Peyer's patch (tissue), 4 donors: ENCODE measurements at regions not wholly inside any gene's neighbourhood (a gene's known extent, or its start where the extent isn't known, plus 50 kb on each side); places are given as distances from the start of the nearest gene placed in this dataset.
"Not testable (repeated sequence)": the region's sequence is repeated elsewhere in the genome, so short reads cannot be mapped to it uniquely, and the experiment has no call there.

ENCODE experiments used
- DNase-seq, 3 donors: peaks; one replicate each; pipeline ENCODE4 v3.0.0-alpha.2; 2017 to 2019
- H3K27ac ChIP-seq, 4 donors: fragments of 200-600 bp; sonication (generic); one replicate each; pipeline ENCODE4 v1.5.1; 2016 to 2019
- H3K27me3 ChIP-seq, 2 donors: fragments of 200-600 bp; sonication (generic); one replicate each; pipeline ENCODE4 v1.5.1; 2019
- H3K36me3 ChIP-seq, 3 donors: fragments of 200-600 bp; sonication (generic); one replicate each; pipeline ENCODE4 v1.5.1; 2016 to 2019
- H3K4me1 ChIP-seq, 4 donors: fragments of 200-600 bp; sonication (generic); one replicate each; pipeline ENCODE4 v1.5.1; 2016 to 2019
- H3K4me3 ChIP-seq, 4 donors: fragments of 200-600 bp; sonication (generic); 1 replicate in 3 of 4; 2 replicates in 1 of 4; pipeline ENCODE4 v1.5.1; 2016 to 2019; ENCODE audit warnings: mild to moderate bottlenecking in 1 of 4
- H3K9me3 ChIP-seq, 4 donors: fragments of 200-600 bp; sonication (generic); one replicate each; pipeline ENCODE4 v1.5.1; 2016 to 2019; ENCODE audit warnings: mild to moderate bottlenecking in 1 of 4
- CTCF ChIP-seq, 6 experiments: fragments of 450-650 bp in 4 of 6; fragments of 200-600 bp in 2 of 6; sonication (generic) in 1 of 6; IDR thresholded peaks; one replicate each; pipeline ENCODE4 v1.5.1; 2017 to 2019; ENCODE audit warnings: antibody characterized with exemption in 6 of 6, mild to moderate bottlenecking in 3 of 6, moderate library complexity in 1 of 6
- POLR2A ChIP-seq, 2 donors: fragments of 450-650 bp; IDR thresholded peaks; one replicate each; pipeline ENCODE4 v1.5.1; 2017; ENCODE audit warnings: antibody characterized with exemption in 2 of 2, mild to moderate bottlenecking in 2 of 2, moderate library complexity in 2 of 2

- Histone ChIP-seq H3K36me3 (no peaks in the 10 kb centered on the region), H3K9me3 (no peaks in the 10 kb centered on the region), H3K27ac (no peak overlapping the region), H3K4me1 (no peaks in the 10 kb centered on the region), H3K27me3 (no peaks in the 10 kb centered on the region), H3K4me3 (no peak overlapping the region)
- DNase-seq, result no peak
- TF ChIP-seq CTCF (IDR thresholded peaks at IDR 0.05), result no peak
- no peak for TF ChIP-seq POLR2A (IDR thresholded peaks at IDR 0.05)
Observed at GRCh38 chr20:56909918-56910714, 281.0 kb downstream of the TFAP2C start.

- DNase-seq, result no peak
- H3K27ac ChIP-seq, result no peak overlapping the region
- TF ChIP-seq CTCF (IDR thresholded peaks at IDR 0.05) (no peak), POLR2A (IDR thresholded peaks at IDR 0.05) (no peak)
- no peaks in the 10 kb centered on the region for H3K4me1 ChIP-seq
- H3K9me3 ChIP-seq, result no peaks in the 10 kb centered on the region
- no peaks in the 10 kb centered on the region for H3K27me3 ChIP-seq
- no peak overlapping the region for H3K4me3 ChIP-seq
- H3K36me3 ChIP-seq, result no peaks in the 10 kb centered on the region
Observed at GRCh38 chr20:56911946-56912345, 282.8 kb downstream of the TFAP2C start.

GRCh38 chr20:56914532-56914931 lies 285.4 kb downstream of the TFAP2C start:
- TF ChIP-seq POLR2A (IDR thresholded peaks at IDR 0.05) (no peak), CTCF (IDR thresholded peaks at IDR 0.05) (no peak)
- Histone ChIP-seq H3K4me3 (no peak overlapping the region), H3K9me3 (no peaks in the 10 kb centered on the region), H3K27me3 (no peaks in the 10 kb centered on the region), H3K4me1 (no peaks in the 10 kb centered on the region), H3K27ac (no peak overlapping the region), H3K36me3 (no peaks in the 10 kb centered on the region)
- DNase-seq, result no peak

- H3K36me3 ChIP-seq, result no peaks in the 10 kb centered on the region
- no peak overlapping the region for H3K27ac ChIP-seq
- H3K9me3 ChIP-seq, result no peaks in the 10 kb centered on the region
- no peaks in the 10 kb centered on the region for H3K27me3 ChIP-seq
- no peak for TF ChIP-seq POLR2A (IDR thresholded peaks at IDR 0.05)
- DNase-seq, result no peak
- no peak overlapping the region for H3K4me3 ChIP-seq
- no peaks in the 10 kb centered on the region for H3K4me1 ChIP-seq
Observed at GRCh38 chr20:56916345-56916622, 287.2 kb downstream of the TFAP2C start.

- H3K27me3 ChIP-seq, result peaks cover 0 to 11% of the 10 kb centered on the region in 2 donors
- DNase-seq, H3K36me3 ChIP-seq, H3K27ac ChIP-seq, H3K4me1 ChIP-seq, H3K9me3 ChIP-seq, H3K4me3 ChIP-seq: not testable (repeated sequence)
Observed at GRCh38 chr20:56920041-56920440, 290.9 kb downstream of the TFAP2C start.

- no peak for TF ChIP-seq POLR2A (IDR thresholded peaks at IDR 0.05)
- no peak for TF ChIP-seq CTCF (IDR thresholded peaks at IDR 0.05)
- no peak overlapping the region for H3K4me3 ChIP-seq
- H3K27me3 ChIP-seq, result peaks cover 0 to 20% of the 10 kb centered on the region in 2 donors
- H3K27ac ChIP-seq, result no peak overlapping the region
- H3K36me3 ChIP-seq, result no peaks in the 10 kb centered on the region
- H3K9me3 ChIP-seq, result no peaks in the 10 kb centered on the region
- no peak for DNase-seq
- H3K4me1 ChIP-seq, result peaks cover 0 to 9% (median 0%) of the 10 kb centered on the region in 4 donors
Observed at GRCh38 chr20:56922497-56922896, 293.4 kb downstream of the TFAP2C start.
